ENCODE measurements at regions not wholly inside any gene's neighbourhood (a gene's known extent, or its start where the extent isn't known, plus 50 kb on each side); places are given as distances from the start of the nearest gene placed in this dataset.

DNA sequence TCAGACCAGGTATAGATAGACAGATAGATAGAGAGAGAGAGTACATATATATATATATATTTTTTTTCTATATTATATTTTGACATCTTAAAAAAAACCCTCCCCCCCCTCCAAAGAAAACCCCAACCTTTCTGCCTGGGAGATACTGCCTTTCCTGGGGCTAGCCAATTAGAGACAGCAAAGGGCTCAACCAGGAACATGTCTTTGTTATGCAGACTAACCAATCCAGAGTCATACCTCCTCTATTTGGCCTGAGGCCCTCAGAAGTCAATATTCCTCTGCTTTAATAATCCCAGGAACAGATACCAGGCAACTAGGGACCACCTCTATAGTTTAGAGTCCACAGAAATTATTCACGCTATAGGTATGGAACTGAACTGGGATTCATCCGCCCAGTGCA, 135.6 kb upstream of the MAD2L1 start:
- TF ChIP-seq TEAD4 (IDR thresholded peaks at IDR 0.05) = no peak
- TF ChIP-seq CEBPB (IDR thresholded peaks at IDR 0.05) = no peak
- no peak for TF ChIP-seq EGR1 (IDR thresholded peaks at IDR 0.05)
- TF ChIP-seq, protein P1, sequence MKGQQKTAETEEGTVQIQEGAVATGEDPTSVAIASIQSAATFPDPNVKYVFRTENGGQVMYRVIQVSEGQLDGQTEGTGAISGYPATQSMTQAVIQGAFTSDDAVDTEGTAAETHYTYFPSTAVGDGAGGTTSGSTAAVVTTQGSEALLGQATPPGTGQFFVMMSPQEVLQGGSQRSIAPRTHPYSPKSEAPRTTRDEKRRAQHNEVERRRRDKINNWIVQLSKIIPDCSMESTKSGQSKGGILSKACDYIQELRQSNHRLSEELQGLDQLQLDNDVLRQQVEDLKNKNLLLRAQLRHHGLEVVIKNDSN (IDR thresholded peaks at IDR 0.05) = no peak
- no peak for TF ChIP-seq RAD21 (IDR thresholded peaks at IDR 0.05; ENCODE audit: low read depth)
- TF ChIP-seq, protein P2, sequence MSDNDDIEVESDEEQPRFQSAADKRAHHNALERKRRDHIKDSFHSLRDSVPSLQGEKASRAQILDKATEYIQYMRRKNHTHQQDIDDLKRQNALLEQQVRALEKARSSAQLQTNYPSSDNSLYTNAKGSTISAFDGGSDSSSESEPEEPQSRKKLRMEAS (IDR thresholded peaks at IDR 0.05) = no peak
- no peak for TF ChIP-seq REST (IDR thresholded peaks at IDR 0.05; ENCODE audit: low read depth)
- no peak for TF ChIP-seq TCF12 (IDR thresholded peaks at IDR 0.05; ENCODE audit: low read depth)
- TF ChIP-seq TAF1 (IDR thresholded peaks at IDR 0.05; ENCODE audit: low read depth) = no peak
- TF ChIP-seq ZBTB7A (IDR thresholded peaks at IDR 0.05; ENCODE audit: low read depth) = no peak
- TF ChIP-seq CREB1 (IDR thresholded peaks at IDR 0.05; ENCODE audit: low read depth) = no peak
- no peak for TF ChIP-seq FOXM1 (IDR thresholded peaks at IDR 0.05; ENCODE audit: borderline replicate concordance, low read depth)
- no peak for TF ChIP-seq YY1 (IDR thresholded peaks at IDR 0.05; ENCODE audit: low read depth)
- TF ChIP-seq NFIC (IDR thresholded peaks at IDR 0.05) = no peak

DNA sequence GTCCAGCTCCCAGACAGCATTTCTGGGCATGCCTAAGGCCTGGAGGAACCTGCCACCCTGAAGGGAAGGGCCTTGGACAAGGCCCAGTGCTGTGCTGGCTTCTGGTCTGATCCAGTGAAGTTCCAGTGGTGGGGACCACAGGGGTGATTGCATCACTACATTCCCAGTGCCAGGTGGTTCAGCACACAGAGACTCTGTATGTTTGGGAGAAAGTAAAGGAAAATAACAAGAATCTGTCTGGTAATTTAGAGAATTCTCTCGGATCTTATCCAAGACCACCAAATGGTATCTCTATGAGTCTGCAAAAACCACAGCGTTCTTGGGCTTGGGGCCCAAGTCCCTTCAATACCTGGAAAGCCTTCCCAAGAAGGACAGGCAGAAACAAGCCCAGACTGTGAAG, 131.8 kb upstream of the MAD2L1 start:
- TF ChIP-seq REST (IDR thresholded peaks at IDR 0.05; ENCODE audit: low read depth) (no peak), YY1 (IDR thresholded peaks at IDR 0.05; ENCODE audit: low read depth) (no peak), EGR1 (IDR thresholded peaks at IDR 0.05) (no peak), TCF12 (IDR thresholded peaks at IDR 0.05; ENCODE audit: low read depth) (no peak), ZBTB7A (IDR thresholded peaks at IDR 0.05; ENCODE audit: low read depth) (no peak), TAF1 (IDR thresholded peaks at IDR 0.05; ENCODE audit: low read depth) (no peak), RAD21 (IDR thresholded peaks at IDR 0.05; ENCODE audit: low read depth) (no peak), EP300 (IDR thresholded peaks at IDR 0.05; ENCODE audit: borderline replicate concordance) (no peak), CEBPB (IDR thresholded peaks at IDR 0.05) (no peak), NFIC (IDR thresholded peaks at IDR 0.05) (no peak), TEAD4 (IDR thresholded peaks at IDR 0.05) (no peak), CREB1 (IDR thresholded peaks at IDR 0.05; ENCODE audit: low read depth) (no peak)
- TF ChIP-seq, protein P1 (IDR thresholded peaks at IDR 0.05) = no peak
- TF ChIP-seq, protein P2 (IDR thresholded peaks at IDR 0.05) = no peak

GRCh38 chr4:120177603-120178002, 111.0 kb upstream of the MAD2L1 start:
- TF ChIP-seq CEBPB (IDR thresholded peaks at IDR 0.05) = no peak
- no peak for TF ChIP-seq ZBTB7A (IDR thresholded peaks at IDR 0.05; ENCODE audit: low read depth)
- no peak for TF ChIP-seq FOXM1 (IDR thresholded peaks at IDR 0.05; ENCODE audit: borderline replicate concordance, low read depth)
- TF ChIP-seq TCF12 (IDR thresholded peaks at IDR 0.05; ENCODE audit: low read depth) = no peak
- no peak for TF ChIP-seq EGR1 (IDR thresholded peaks at IDR 0.05)

DNA sequence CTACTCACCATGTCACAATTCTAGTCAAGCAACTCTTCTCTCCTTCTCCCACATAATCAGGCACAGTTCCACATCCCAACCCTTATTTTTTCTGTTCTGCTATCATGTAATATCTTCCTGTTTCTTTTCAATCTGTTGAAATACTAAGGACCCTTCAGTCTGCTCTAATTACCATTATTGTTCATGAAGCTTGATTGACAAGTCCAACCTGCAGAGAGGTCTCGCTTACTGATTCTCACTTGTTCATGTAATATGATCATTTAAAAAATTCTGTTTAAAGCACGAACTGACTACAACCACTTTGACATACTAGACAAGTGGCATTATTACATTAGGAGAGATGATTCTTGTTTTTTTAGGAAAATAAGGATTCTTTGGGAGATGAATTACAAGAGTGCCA, 108.6 kb upstream of the MAD2L1 start:
- TF ChIP-seq TAF1 (IDR thresholded peaks at IDR 0.05; ENCODE audit: low read depth) = no peak

- TF ChIP-seq EP300 (IDR thresholded peaks at IDR 0.05; ENCODE audit: borderline replicate concordance) = no peak
- no peak for TF ChIP-seq CREB1 (IDR thresholded peaks at IDR 0.05; ENCODE audit: low read depth)
- TF ChIP-seq TEAD4 (IDR thresholded peaks at IDR 0.05) = no peak
- TF ChIP-seq FOXM1 (IDR thresholded peaks at IDR 0.05; ENCODE audit: borderline replicate concordance, low read depth) = no peak
- TF ChIP-seq CEBPB (IDR thresholded peaks at IDR 0.05) = no peak
- no peak for TF ChIP-seq YY1 (IDR thresholded peaks at IDR 0.05; ENCODE audit: low read depth)
- TF ChIP-seq, protein P1 (IDR thresholded peaks at IDR 0.05) = no peak
- no peak for TF ChIP-seq REST (IDR thresholded peaks at IDR 0.05; ENCODE audit: low read depth)
- no peak for TF ChIP-seq TAF1 (IDR thresholded peaks at IDR 0.05; ENCODE audit: low read depth)
- TF ChIP-seq, protein P2 (IDR thresholded peaks at IDR 0.05) = no peak
These were observed 97.2 kb upstream of the MAD2L1 start for GRCh38 chr4:120163895-120164294.

Measured in Ishikawa (cell line).